ENCODE measurements at regions not wholly inside any gene's neighbourhood (a gene's known extent, or its start where the extent isn't known, plus 50 kb on each side); places are given as distances from the start of the nearest gene placed in this dataset.

DNA sequence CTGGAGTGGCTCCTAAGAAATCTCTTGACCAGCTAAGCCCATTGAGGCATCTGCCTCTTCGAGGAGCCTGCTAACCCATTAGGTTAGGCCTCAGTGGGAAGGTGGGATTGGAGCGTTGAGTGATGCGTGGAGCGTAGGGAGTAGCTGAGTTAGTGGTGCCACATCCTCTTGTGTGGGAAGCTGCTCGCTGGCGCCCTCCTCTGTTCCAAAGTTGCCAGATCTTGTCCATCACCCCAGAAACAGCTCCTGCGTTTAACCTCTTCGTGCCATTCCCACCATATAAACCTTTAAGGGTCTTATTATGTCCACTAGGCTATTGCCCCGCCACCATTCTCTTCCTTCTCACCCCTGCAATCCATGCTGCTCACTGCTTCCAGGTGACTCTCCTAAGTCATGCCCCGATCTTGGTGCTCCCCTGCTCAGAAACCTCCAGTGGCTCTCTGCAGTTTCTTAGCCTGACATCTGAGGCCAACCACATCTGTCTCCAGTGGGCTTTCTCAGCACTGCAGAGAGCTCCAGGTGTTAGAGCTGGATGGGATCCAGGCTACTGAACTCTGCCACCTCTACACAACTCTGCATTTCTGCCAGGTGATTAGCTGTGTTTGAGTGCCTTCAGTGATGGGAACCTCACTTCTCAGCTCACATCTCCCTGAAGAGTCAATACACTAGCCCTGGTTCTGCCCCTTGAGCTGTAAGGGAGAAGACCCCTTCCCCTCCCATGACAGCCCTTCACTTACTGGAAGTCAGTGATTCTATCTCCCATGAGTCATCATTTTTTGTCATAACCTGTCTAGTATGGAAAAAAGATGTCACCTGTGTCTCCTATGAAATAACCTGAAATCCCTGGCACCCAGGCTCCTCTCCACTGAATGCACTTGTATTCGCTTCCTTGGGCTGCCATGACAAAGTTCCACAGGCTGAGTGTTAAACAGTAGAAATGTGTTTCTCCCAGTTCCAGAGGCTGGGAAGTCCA is 65.0 kb upstream of the FGFR2 start:
- ATAC-seq (ENCODE audit: low FRiP score in 2 of 2) (no peak), DNase-seq (no peak)
- H3K36me3 ChIP-seq: no peaks in the 10 kb centered on the region
- H3K9me3 ChIP-seq: no peaks in the 10 kb centered on the region
- 69 to 70% methylated on average over 11 of the region's 11 CpGs for WGBS, 2 donors
- no peaks in the 10 kb centered on the region for H3K27me3 ChIP-seq
- peaks cover 0 to 6% (median 1%) of the 10 kb centered on the region in 4 donors for H3K4me1 ChIP-seq
- no peak overlapping the region for H3K4me3 ChIP-seq
- H3K27ac ChIP-seq: no peak overlapping the region
- TF ChIP-seq, protein P1, sequence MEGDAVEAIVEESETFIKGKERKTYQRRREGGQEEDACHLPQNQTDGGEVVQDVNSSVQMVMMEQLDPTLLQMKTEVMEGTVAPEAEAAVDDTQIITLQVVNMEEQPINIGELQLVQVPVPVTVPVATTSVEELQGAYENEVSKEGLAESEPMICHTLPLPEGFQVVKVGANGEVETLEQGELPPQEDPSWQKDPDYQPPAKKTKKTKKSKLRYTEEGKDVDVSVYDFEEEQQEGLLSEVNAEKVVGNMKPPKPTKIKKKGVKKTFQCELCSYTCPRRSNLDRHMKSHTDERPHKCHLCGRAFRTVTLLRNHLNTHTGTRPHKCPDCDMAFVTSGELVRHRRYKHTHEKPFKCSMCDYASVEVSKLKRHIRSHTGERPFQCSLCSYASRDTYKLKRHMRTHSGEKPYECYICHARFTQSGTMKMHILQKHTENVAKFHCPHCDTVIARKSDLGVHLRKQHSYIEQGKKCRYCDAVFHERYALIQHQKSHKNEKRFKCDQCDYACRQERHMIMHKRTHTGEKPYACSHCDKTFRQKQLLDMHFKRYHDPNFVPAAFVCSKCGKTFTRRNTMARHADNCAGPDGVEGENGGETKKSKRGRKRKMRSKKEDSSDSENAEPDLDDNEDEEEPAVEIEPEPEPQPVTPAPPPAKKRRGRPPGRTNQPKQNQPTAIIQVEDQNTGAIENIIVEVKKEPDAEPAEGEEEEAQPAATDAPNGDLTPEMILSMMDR (IDR thresholded peaks at IDR 0.05): no peak

DNA sequence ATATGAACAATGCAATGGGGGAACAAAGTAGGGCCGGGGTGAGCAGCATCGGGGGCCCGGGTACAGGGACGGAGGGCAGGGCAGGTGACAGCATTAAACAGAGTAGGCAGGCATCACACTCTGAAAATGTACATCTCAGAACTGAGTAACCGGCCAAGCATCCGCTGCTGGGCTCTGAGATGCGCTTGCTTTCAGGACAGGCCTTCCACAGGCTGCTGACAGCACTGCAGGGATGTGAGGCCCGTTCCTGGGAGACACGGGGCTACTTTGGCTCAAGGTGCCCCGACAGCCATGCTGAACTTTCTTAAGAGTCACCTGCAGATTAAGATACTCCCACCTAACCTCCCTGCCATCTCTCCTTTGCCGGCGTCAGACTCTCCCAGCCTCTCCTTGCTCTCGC is 64.3 kb upstream of the FGFR2 start:
- Histone ChIP-seq H3K27me3 (no peaks in the 10 kb centered on the region), H3K4me3 (no peak overlapping the region), H3K27ac (no peak overlapping the region), H3K4me1 (no peaks in the 10 kb centered on the region), H3K9me3 (no peaks in the 10 kb centered on the region), H3K36me3 (no peaks in the 10 kb centered on the region)
- TF ChIP-seq POLR2AphosphoS5 (IDR thresholded peaks at IDR 0.05): no peak
- ATAC-seq (ENCODE audit: low FRiP score in 2 of 2) (no peak), DNase-seq (no peak)
- 87 to 90% methylated on average over 12 to 13 of the region's 13 CpGs for WGBS, 2 donors

DNA sequence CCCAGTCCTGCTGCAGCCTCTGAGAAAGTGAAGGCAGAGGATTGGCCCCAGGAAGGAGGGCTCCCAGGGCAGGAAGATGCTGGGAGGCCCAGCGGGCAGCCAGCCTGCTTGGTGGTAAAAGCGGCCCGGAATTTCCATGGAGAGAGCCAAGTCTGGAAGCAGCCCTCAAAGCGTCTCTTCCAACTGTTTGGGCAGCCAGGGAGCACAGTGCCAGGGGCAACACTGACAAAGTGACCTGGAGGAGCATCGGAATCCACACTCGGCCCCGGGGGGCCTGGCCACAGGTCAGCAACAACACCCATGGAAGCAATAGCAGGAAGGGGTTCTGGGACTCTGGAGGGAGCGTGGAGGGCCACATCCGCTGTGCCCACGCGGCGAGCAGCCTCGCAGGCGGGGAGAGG is 63.2 kb upstream of the FGFR2 start:
- H3K4me3 ChIP-seq: no peak overlapping the region
- H3K27me3 ChIP-seq: no peaks in the 10 kb centered on the region
- no peaks in the 10 kb centered on the region for H3K9me3 ChIP-seq
- TF ChIP-seq POLR2AphosphoS5 (IDR thresholded peaks at IDR 0.05): no peak
- TF ChIP-seq, protein P1 (IDR thresholded peaks at IDR 0.05): no peak
- TF ChIP-seq POLR2A (IDR thresholded peaks at IDR 0.05): no peak
- TF ChIP-seq EP300 (IDR thresholded peaks at IDR 0.05): no peak
- ATAC-seq (ENCODE audit: low FRiP score in 2 of 2): no peak
- no peaks in the 10 kb centered on the region for H3K36me3 ChIP-seq
- peak in 1 of 2 donors; percentile 62 for DNase-seq
- 61 to 90% methylated on average over 3 to 14 of the region's 14 CpGs for WGBS, 2 donors
- no peaks in the 10 kb centered on the region for H3K4me1 ChIP-seq
- no peak overlapping the region for H3K27ac ChIP-seq

DNA sequence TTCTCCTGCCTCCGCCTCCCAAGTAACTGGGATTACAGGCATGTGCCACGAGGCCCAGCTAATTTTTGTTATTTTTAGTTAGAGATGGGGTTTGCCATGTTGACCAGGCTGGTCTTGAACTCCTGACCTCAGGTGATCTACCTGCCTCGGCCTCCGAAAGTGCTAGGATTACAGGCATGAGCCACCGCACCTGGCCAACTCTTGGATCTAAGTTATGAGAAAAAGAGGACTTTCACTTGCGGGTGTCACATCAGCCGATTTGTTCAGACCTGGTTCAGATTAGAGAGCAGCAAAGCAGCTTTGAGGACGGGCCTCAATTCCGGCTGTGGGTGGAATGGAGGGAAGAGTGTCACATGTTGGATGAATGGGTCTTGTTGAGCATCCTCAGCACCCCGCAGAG is 61.0 kb upstream of the FGFR2 start:
- no peak overlapping the region for H3K27ac ChIP-seq
- no peak for ATAC-seq (ENCODE audit: low FRiP score in 2 of 2)
- no peak overlapping the region for H3K4me3 ChIP-seq
- DNase-seq: no peak
- no peaks in the 10 kb centered on the region for H3K36me3 ChIP-seq
- H3K27me3 ChIP-seq: no peaks in the 10 kb centered on the region
- no peaks in the 10 kb centered on the region for H3K9me3 ChIP-seq
- TF ChIP-seq EP300 (IDR thresholded peaks at IDR 0.05) (no peak), POLR2A (IDR thresholded peaks at IDR 0.05) (no peak), POLR2AphosphoS5 (IDR thresholded peaks at IDR 0.05) (no peak)
- TF ChIP-seq, protein P1 (IDR thresholded peaks at IDR 0.05): no peak
- no peaks in the 10 kb centered on the region for H3K4me1 ChIP-seq
- WGBS, 2 donors: 84 to 89% methylated on average over 10 of the region's 10 CpGs

DNA sequence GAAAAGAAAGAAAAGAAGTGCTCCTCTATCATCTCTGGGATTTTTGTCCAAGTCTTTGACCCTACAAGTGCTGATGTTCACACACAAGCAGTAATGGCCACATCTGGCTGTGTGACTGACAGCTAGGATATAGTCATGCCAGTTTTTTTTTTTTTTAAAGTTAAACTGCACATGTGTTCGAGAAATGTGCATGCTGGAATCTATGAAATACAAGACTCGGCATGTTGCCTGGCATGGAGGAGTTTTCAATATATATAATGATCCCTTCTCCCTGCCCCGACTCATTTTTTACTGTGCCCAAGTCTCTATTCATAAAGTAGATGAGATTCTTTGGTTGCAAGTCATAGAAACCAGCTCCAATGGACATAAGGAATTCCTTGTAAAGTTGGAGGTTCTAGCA is 60.4 kb upstream of the FGFR2 start:
- no peak for DNase-seq
- Histone ChIP-seq H3K9me3 (no peaks in the 10 kb centered on the region), H3K27ac (no peak overlapping the region), H3K4me1 (no peaks in the 10 kb centered on the region), H3K27me3 (no peaks in the 10 kb centered on the region), H3K36me3 (no peaks in the 10 kb centered on the region), H3K4me3 (no peak overlapping the region)
- TF ChIP-seq, protein P1 (IDR thresholded peaks at IDR 0.05): no peak
- TF ChIP-seq EP300 (IDR thresholded peaks at IDR 0.05) (no peak), POLR2AphosphoS5 (IDR thresholded peaks at IDR 0.05) (no peak), POLR2A (IDR thresholded peaks at IDR 0.05) (no peak)
- WGBS, 2 donors: 91 to 92% methylated on average over 3 of the region's 3 CpGs
- ATAC-seq (ENCODE audit: low FRiP score in 2 of 2): no peak

All from upper lobe of left lung (tissue), 6 donors.